ENCODE measurements at regions not wholly inside any gene's neighbourhood (a gene's known extent, or its start where the extent isn't known, plus 50 kb on each side); places are given as distances from the start of the nearest gene placed in this dataset.
A peak's percentile ranks its signal among the peaks of the same experiment; 100 is the strongest.

- no peak for TF ChIP-seq ZNF610 (tag by site-specific recombination; IDR thresholded peaks at IDR 0.05; ENCODE audit: borderline replicate concordance)
- no peak for TF ChIP-seq ZFHX2 (tag by site-specific recombination; conservative IDR thresholded peaks at IDR 0.05)
Measured at GRCh38 chr9:129405089-129405826, 215.6 kb downstream of the C9orf50 start (continued).

- H3K9me3 ChIP-seq (ENCODE audit: control insufficient read depth, insufficient read depth, low read depth, low read length) = no peaks in the 10 kb centered on the region
- POLR2A ChIA-PET = no interaction called here
- H3K4me1 ChIP-seq (ENCODE audit: control insufficient read depth, insufficient read depth, low read length) = no peaks in the 10 kb centered on the region
- H3K4me3 ChIP-seq (ENCODE audit: low read depth, low read length) = no peak overlapping the region
- H3K36me3 ChIP-seq (ENCODE audit: control insufficient read depth in 2 of 2, insufficient read depth in 1 of 2, low read length in 2 of 2) = no peaks in the 10 kb centered on the region
- CTCF ChIA-PET = no interaction called here
- TF ChIP-seq GLIS2 (tag by site-specific recombination; IDR thresholded peaks at IDR 0.05) (peak; percentile 29; the same call in 1 of the 2 replicates), ZNF549 (tag by site-specific recombination; IDR thresholded peaks at IDR 0.05) (no peak)
- H3K27ac ChIP-seq (ENCODE audit: extremely low read depth, low read depth, low read length) = no peak overlapping the region
Measured at GRCh38 chr9:129404621-129405020, 216.3 kb downstream of the C9orf50 start.

GRCh38 chr9:129403779-129404620 lies 216.9 kb downstream of the C9orf50 start:
- TF ChIP-seq HOXA7 (CRISPR knock-in tag; IDR thresholded peaks at IDR 0.05; ENCODE audit: borderline replicate concordance) = no peak
- no peak for TF ChIP-seq ZNF311 (tag by site-specific recombination; IDR thresholded peaks at IDR 0.05; ENCODE audit: borderline replicate concordance)
- TF ChIP-seq ZNF529 (tag by site-specific recombination; IDR thresholded peaks at IDR 0.05; ENCODE audit: insufficient replicate concordance) = no peak
- TF ChIP-seq ZNF677 (tag by site-specific recombination; IDR thresholded peaks at IDR 0.05) = no peak
- peak; percentile 47; the same call in 1 of the 2 replicates for TF ChIP-seq GLIS1 (tag by site-specific recombination; IDR thresholded peaks at IDR 0.05)
- TF ChIP-seq ZFP37 (tag by site-specific recombination; IDR thresholded peaks at IDR 0.05) = no peak
- no peak for TF ChIP-seq ZFP3 (tag by site-specific recombination; IDR thresholded peaks at IDR 0.05; ENCODE audit: low read depth)
- no peak for TF ChIP-seq ZNF692 (tag by site-specific recombination; IDR thresholded peaks at IDR 0.05)
- no peak for TF ChIP-seq ZNF423 (tag by site-specific recombination; IDR thresholded peaks at IDR 0.05)
- TF ChIP-seq ZNF112 (tag by site-specific recombination; IDR thresholded peaks at IDR 0.05) = no peak
- no peak for TF ChIP-seq GFI1B (tag by site-specific recombination; IDR thresholded peaks at IDR 0.05)
- TF ChIP-seq HOXC10 (CRISPR knock-in tag; IDR thresholded peaks at IDR 0.05) = no peak
- TF ChIP-seq ZNF391 (tag by site-specific recombination; IDR thresholded peaks at IDR 0.05; ENCODE audit: borderline replicate concordance, low read depth) = no peak
- TF ChIP-seq ZIC2 (tag by site-specific recombination; IDR thresholded peaks at IDR 0.05) = 0 out of 2 replicates have a peak, but pooled peaks have one; percentile 4
- no peak for TF ChIP-seq ZNF248 (tag by site-specific recombination; IDR thresholded peaks at IDR 0.05)
- TF ChIP-seq ZNF221 (tag by site-specific recombination; IDR thresholded peaks at IDR 0.05; ENCODE audit: borderline replicate concordance) = no peak
- TF ChIP-seq ZNF701 (tag by site-specific recombination; IDR thresholded peaks at IDR 0.05) = no peak
- Histone ChIP-seq H3K9me3 (ENCODE audit: control insufficient read depth, insufficient read depth, low read depth, low read length) (no peaks in the 10 kb centered on the region), H3K27ac (ENCODE audit: extremely low read depth, low read depth, low read length) (no peak overlapping the region), H3K4me3 (ENCODE audit: low read depth, low read length) (no peak overlapping the region), H3K36me3 (ENCODE audit: control insufficient read depth in 2 of 2, insufficient read depth in 1 of 2, low read length in 2 of 2) (no peaks in the 10 kb centered on the region), H3K4me1 (ENCODE audit: control insufficient read depth, insufficient read depth, low read length) (no peaks in the 10 kb centered on the region)
- CTCF ChIA-PET = interaction anchor here (0.6 kb wide), 1 partner anchor 989 kb away, joined by 3 read pairs; no protein-coding TSS in a partner anchor
- POLR2A ChIA-PET = interaction anchor here (0.6 kb wide), 1 partner anchor 714 kb away, joined by 3 read pairs; no protein-coding TSS in a partner anchor
